Effector memory CD4-positive, alpha-beta T cell (primary cell): ENCODE measurements at regions not wholly inside any gene's neighbourhood (a gene's known extent, or its start where the extent isn't known, plus 50 kb on each side); places are given as distances from the start of the nearest gene placed in this dataset.

ENCODE experiments used
- DNase-seq, 3 donors: peaks; one replicate each; pipeline ENCODE4 v3.0.0-alpha.2; 2020
- H3K27ac ChIP-seq: 2 replicates; pipeline ENCODE4 v1.7.0; 2013; ENCODE audit warnings: mild to moderate bottlenecking, low read length, moderate library complexity; ENCODE audit not compliant: insufficient read depth, poor library complexity, severe bottlenecking
- H3K27me3 ChIP-seq: replicated peaks from 2 replicates; pipeline ENCODE4 v1.7.0; 2013; ENCODE audit warnings: mild to moderate bottlenecking, low read length; ENCODE audit not compliant: insufficient read depth, control insufficient read depth, poor library complexity, severe bottlenecking
- H3K36me3 ChIP-seq: 2 replicates; pipeline ENCODE4 v1.7.0; 2013; ENCODE audit warnings: mild to moderate bottlenecking, low read length, moderate library complexity; ENCODE audit not compliant: control insufficient read depth, insufficient read depth
- H3K4me1 ChIP-seq: 2 replicates; pipeline ENCODE4 v1.7.0; 2013; ENCODE audit warnings: low read length, mild to moderate bottlenecking; ENCODE audit not compliant: control insufficient read depth, insufficient read depth, poor library complexity, severe bottlenecking
- H3K4me3 ChIP-seq: 2 replicates; pipeline ENCODE4 v1.7.0; 2013; ENCODE audit warnings: low read length, low read depth, mild to moderate bottlenecking; ENCODE audit not compliant: insufficient read depth, poor library complexity, severe bottlenecking
- H3K9me3 ChIP-seq: 2 replicates; pipeline ENCODE4 v1.7.0; 2013; ENCODE audit warnings: mild to moderate bottlenecking, low read length, moderate library complexity; ENCODE audit not compliant: control insufficient read depth

GRCh38 chrX:149248073-149248625 is 257.0 kb downstream of the IDS start:
- Histone ChIP-seq H3K27ac (no peak overlapping the region), H3K36me3 (no peaks in the 10 kb centered on the region), H3K27me3 (no peaks in the 10 kb centered on the region), H3K9me3 (no peaks in the 10 kb centered on the region), H3K4me3 (no peak overlapping the region), H3K4me1 (no peaks in the 10 kb centered on the region)
- DNase-seq = no peak

- no peak for DNase-seq
Measured at GRCh38 chrX:149230689-149231088, 274.4 kb downstream of the IDS start.

GRCh38 chrX:149223854-149224253 is 281.3 kb downstream of the IDS start:
- no peak for DNase-seq
- H3K27ac ChIP-seq = no peak overlapping the region
- H3K27me3 ChIP-seq = no peaks in the 10 kb centered on the region
- H3K36me3 ChIP-seq = no peaks in the 10 kb centered on the region
- no peaks in the 10 kb centered on the region for H3K9me3 ChIP-seq
- H3K4me3 ChIP-seq = no peak overlapping the region
- H3K4me1 ChIP-seq = no peaks in the 10 kb centered on the region

More at GRCh38 chrX:149230689-149231088, 274.4 kb downstream of the IDS start:
- Histone ChIP-seq H3K27ac (no peak overlapping the region), H3K36me3 (no peaks in the 10 kb centered on the region), H3K9me3 (no peaks in the 10 kb centered on the region), H3K27me3 (no peaks in the 10 kb centered on the region), H3K4me1 (no peaks in the 10 kb centered on the region), H3K4me3 (no peak overlapping the region)

- H3K9me3 ChIP-seq = no peaks in the 10 kb centered on the region
- no peak for DNase-seq
- no peak overlapping the region for H3K4me3 ChIP-seq
- no peaks in the 10 kb centered on the region for H3K36me3 ChIP-seq
- H3K4me1 ChIP-seq = no peaks in the 10 kb centered on the region
- H3K27me3 ChIP-seq = no peaks in the 10 kb centered on the region
- H3K27ac ChIP-seq = no peak overlapping the region
Measured at GRCh38 chrX:149222040-149222439, 283.1 kb downstream of the IDS start.

GRCh38 chrX:149221230-149221629 is 283.9 kb downstream of the IDS start:
- Histone ChIP-seq H3K27ac (no peak overlapping the region), H3K27me3 (no peaks in the 10 kb centered on the region), H3K9me3 (no peaks in the 10 kb centered on the region), H3K4me1 (no peaks in the 10 kb centered on the region), H3K36me3 (no peaks in the 10 kb centered on the region), H3K4me3 (no peak overlapping the region)
- no peak for DNase-seq

- Histone ChIP-seq H3K4me3 (no peak overlapping the region), H3K27me3 (no peaks in the 10 kb centered on the region), H3K4me1 (no peaks in the 10 kb centered on the region), H3K9me3 (no peaks in the 10 kb centered on the region), H3K36me3 (no peaks in the 10 kb centered on the region), H3K27ac (no peak overlapping the region)
- DNase-seq = no peak
Measured at GRCh38 chrX:149213264-149213663, 291.8 kb downstream of the IDS start.

- H3K4me3 ChIP-seq = no peak overlapping the region
- H3K9me3 ChIP-seq = no peaks in the 10 kb centered on the region
- H3K27me3 ChIP-seq = no peaks in the 10 kb centered on the region
- H3K4me1 ChIP-seq = no peaks in the 10 kb centered on the region
- no peak for DNase-seq
- H3K36me3 ChIP-seq = no peaks in the 10 kb centered on the region
- no peak overlapping the region for H3K27ac ChIP-seq
Measured at GRCh38 chrX:149208307-149208706, 296.8 kb downstream of the IDS start.

GRCh38 chrX:149207518-149207917 is 297.6 kb downstream of the IDS start:
- Histone ChIP-seq H3K9me3 (no peaks in the 10 kb centered on the region), H3K27ac (no peak overlapping the region), H3K27me3 (no peaks in the 10 kb centered on the region), H3K36me3 (no peaks in the 10 kb centered on the region), H3K4me1 (no peaks in the 10 kb centered on the region), H3K4me3 (no peak overlapping the region)
- DNase-seq = no peak

- no peak overlapping the region for H3K27ac ChIP-seq
- no peak for DNase-seq
- H3K27me3 ChIP-seq = no peaks in the 10 kb centered on the region
- no peaks in the 10 kb centered on the region for H3K9me3 ChIP-seq
- H3K4me3 ChIP-seq = no peak overlapping the region
- H3K36me3 ChIP-seq = no peaks in the 10 kb centered on the region
- H3K4me1 ChIP-seq = no peaks in the 10 kb centered on the region
Measured at GRCh38 chrX:149205937-149206336, 299.2 kb downstream of the IDS start.

- DNase-seq = no peak
Measured at GRCh38 chrX:149205081-149205480, 300.0 kb downstream of the IDS start.

More at GRCh38 chrX:149205081-149205480, 300.0 kb downstream of the IDS start:
- no peaks in the 10 kb centered on the region for H3K9me3 ChIP-seq
- no peaks in the 10 kb centered on the region for H3K36me3 ChIP-seq
- H3K27ac ChIP-seq = no peak overlapping the region
- no peaks in the 10 kb centered on the region for H3K4me1 ChIP-seq
- no peaks in the 10 kb centered on the region for H3K27me3 ChIP-seq
- H3K4me3 ChIP-seq = no peak overlapping the region
